ENCODE measurements at regions not wholly inside any gene's neighbourhood (a gene's known extent, or its start where the extent isn't known, plus 50 kb on each side); places are given as distances from the start of the nearest gene placed in this dataset.
"Not testable (repeated sequence)": the region's sequence is repeated elsewhere in the genome, so short reads cannot be mapped to it uniquely, and the experiment has no call there.

- no peak for DNase-seq
Measured at GRCh38 chr5:25005431-25005830, 360.7 kb upstream of the CDH10 start.

- no peak for DNase-seq
Measured at GRCh38 chr5:25002371-25002770, 357.6 kb upstream of the CDH10 start.

GRCh38 chr5:24999732-25000131 lies 355.0 kb upstream of the CDH10 start:
- no peak for DNase-seq

GRCh38 chr5:24998641-24999040 lies 353.9 kb upstream of the CDH10 start:
- DNase-seq: no peak

- DNase-seq: no peak
Measured at GRCh38 chr5:24986326-24986725, 341.5 kb upstream of the CDH10 start.

- DNase-seq: not testable (repeated sequence)
Measured at GRCh38 chr5:24978552-24978951, 333.8 kb upstream of the CDH10 start.

- DNase-seq: no peak
Measured at GRCh38 chr5:24963611-24964010, 318.8 kb upstream of the CDH10 start.

GRCh38 chr5:24923400-24923799 lies 278.6 kb upstream of the CDH10 start:
- no peak for DNase-seq

GRCh38 chr5:24918676-24919075 lies 273.9 kb upstream of the CDH10 start:
- no peak for DNase-seq

GRCh38 chr5:24916863-24917262 lies 272.1 kb upstream of the CDH10 start:
- no peak for DNase-seq

GRCh38 chr5:24909210-24909609 lies 264.4 kb upstream of the CDH10 start:
- DNase-seq: no peak

- DNase-seq: no peak
Measured at GRCh38 chr5:24906689-24907088, 261.9 kb upstream of the CDH10 start.

- no peak for DNase-seq
Measured at GRCh38 chr5:24904981-24905517, 260.3 kb upstream of the CDH10 start.

- no peak for DNase-seq
Measured at GRCh38 chr5:24899180-24899579, 254.4 kb upstream of the CDH10 start.

GRCh38 chr5:24864244-24864643 lies 219.5 kb upstream of the CDH10 start:
- no peak for DNase-seq

GRCh38 chr5:24862117-24862516 lies 217.3 kb upstream of the CDH10 start:
- no peak for DNase-seq

GRCh38 chr5:24855485-24855884 lies 210.7 kb upstream of the CDH10 start:
- DNase-seq: no peak

- DNase-seq: no peak
Measured at GRCh38 chr5:24854850-24855249, 210.1 kb upstream of the CDH10 start.

- no peak for DNase-seq
Measured at GRCh38 chr5:24854350-24854749, 209.6 kb upstream of the CDH10 start.

GRCh38 chr5:24850926-24851486 lies 206.2 kb upstream of the CDH10 start:
- no peak for DNase-seq

- DNase-seq: no peak
Measured at GRCh38 chr5:24849210-24849609, 204.4 kb upstream of the CDH10 start.

GRCh38 chr5:24831989-24832388 lies 187.2 kb upstream of the CDH10 start:
- DNase-seq: no peak

GRCh38 chr5:24823625-24824024 lies 178.8 kb upstream of the CDH10 start:
- DNase-seq: no peak

GRCh38 chr5:24819841-24820240 lies 175.1 kb upstream of the CDH10 start:
- no peak for DNase-seq

- DNase-seq: no peak
Measured at GRCh38 chr5:24817966-24818365, 173.2 kb upstream of the CDH10 start.

All from RPMI8226 (cell line).